CD4-positive, alpha-beta T cell (primary cell): ENCODE measurements at regions not wholly inside any gene's neighbourhood (a gene's known extent, or its start where the extent isn't known, plus 50 kb on each side); places are given as distances from the start of the nearest gene placed in this dataset.
"Not testable (repeated sequence)": the region's sequence is repeated elsewhere in the genome, so short reads cannot be mapped to it uniquely, and the experiment has no call there.

Experiments used
- ATAC-seq: fragments of 200-7000 bp; cut with Tn5 transposase; one replicate; pipeline ENCODE4 v1.10.0; 2022; ENCODE audit warnings: mild to moderate bottlenecking; ENCODE audit not compliant: poor library complexity
- CTCF ChIA-PET: fragments of 350-600 bp; sonication (Branson Sonifier 250); formaldehyde crosslinking; loops from one replicate; lab custom pipeline; 2021; ENCODE audit warnings: antibody characterized with exemption, inconsistent platforms; lab: Charles Lee
- POLR2A ChIA-PET: fragments of 350-600 bp; sonication (Branson Sonifier 250); formaldehyde crosslinking; loops from one replicate; lab custom pipeline; 2021; ENCODE audit warnings: antibody characterized with exemption, inconsistent platforms; lab: Charles Lee
- DNase-seq, 14 experiments: peaks; one replicate each; pipeline ENCODE4 v3.0.0-alpha.2; 2013 to 2020; ENCODE audit warnings: mixed read lengths in 2 of 14
- H3K27ac ChIP-seq, 2 donors: one replicate each; pipeline versions ENCODE4 v1.5.1 to v1.7.0; 2013; ENCODE audit warnings: low read length in 2 of 2, low read depth in 1 of 2, mild to moderate bottlenecking in 1 of 2
- H3K27me3 ChIP-seq, 2 experiments: 1 replicate in 1 of 2; 2 replicates in 1 of 2; pipeline versions ENCODE4 v1.6.1 to v1.7.0; 2013; ENCODE audit warnings: low read length in 2 of 2, control low read depth in 1 of 2, mild to moderate bottlenecking in 1 of 2, moderate library complexity in 1 of 2; ENCODE audit not compliant: insufficient read depth in 2 of 2, control insufficient read depth in 1 of 2
- H3K36me3 ChIP-seq: one replicate; pipeline ENCODE4 v1.6.1; 2013; ENCODE audit warnings: low read length, control low read depth; ENCODE audit not compliant: insufficient read depth
- H3K4me1 ChIP-seq: one replicate; pipeline ENCODE4 v1.6.1; 2013; ENCODE audit warnings: low read length, control low read depth; ENCODE audit not compliant: insufficient read depth
- H3K4me3 ChIP-seq: one replicate; pipeline ENCODE4 v1.5.1; 2013; ENCODE audit warnings: mild to moderate bottlenecking, low read length, moderate library complexity
- H3K9me3 ChIP-seq, 2 experiments: 1 replicate in 1 of 2; 2 replicates in 1 of 2; pipeline versions ENCODE4 v1.6.1 to v1.7.0; 2013; ENCODE audit warnings: low read length in 2 of 2, mild to moderate bottlenecking in 2 of 2, control low read depth in 1 of 2, moderate library complexity in 1 of 2; ENCODE audit not compliant: control insufficient read depth in 1 of 2, insufficient read depth in 1 of 2
- H3K27ac Mint-ChIP-seq: one replicate; pipeline ENCODE4 v1.8.0; 2020; ENCODE audit warnings: mixed read lengths
- H3K27me3 Mint-ChIP-seq: one replicate; pipeline ENCODE4 v1.8.0; 2021; ENCODE audit warnings: mixed read lengths
- H3K36me3 Mint-ChIP-seq: one replicate; pipeline ENCODE4 v1.8.0; 2021; ENCODE audit warnings: low read depth, mixed read lengths
- H3K4me1 Mint-ChIP-seq: one replicate; pipeline ENCODE4 v1.8.0; 2021; ENCODE audit warnings: low read depth, mixed read lengths
- H3K4me3 Mint-ChIP-seq: one replicate; pipeline ENCODE4 v1.8.0; 2020; ENCODE audit warnings: mild to moderate bottlenecking, mixed read lengths
- H3K9me3 Mint-ChIP-seq: one replicate; pipeline ENCODE4 v1.8.0; 2020; ENCODE audit warnings: mixed read lengths
- intact Hi-C, 2 experiments: fragments of 100-400 bp; cut with DNase I in 1 of 2; cut with micrococcal nuclease in 1 of 2; formaldehyde crosslinking; loops; one replicate each; pipeline versions ENCODE4 v1.15.1 to v1.9.0; 2023 to 2025; cut with DNase I, micrococcal nuclease
- TF ChIP-seq, protein P1 (sequence below): fragments of 200-600 bp; IDR thresholded peaks from one replicate; pipeline ENCODE4 v1.8.0; 2022; ENCODE audit warnings: antibody characterized with exemption, mild to moderate bottlenecking

DNA sequence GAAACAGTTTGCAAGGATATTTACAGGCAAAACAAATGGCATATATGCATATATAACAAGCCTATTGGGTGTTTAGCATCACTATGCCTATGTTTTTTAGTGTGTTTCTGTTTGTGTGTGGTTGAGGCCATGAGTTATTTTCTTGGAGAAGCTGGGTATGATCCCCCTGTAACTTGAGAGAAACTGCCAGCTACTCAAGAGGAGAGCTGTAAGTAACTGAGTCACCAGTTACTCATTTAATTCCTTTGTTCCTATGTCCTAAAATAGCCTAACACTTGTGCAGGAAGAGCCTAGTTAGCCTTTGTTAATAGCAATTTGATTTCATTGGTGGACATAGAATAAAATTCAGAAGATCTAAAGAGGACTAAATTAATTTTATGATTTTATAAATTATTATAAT lies 79.1 kb downstream of the PWWP3B start:
- Histone ChIP-seq H3K36me3 (no peaks in the 10 kb centered on the region), H3K27me3 (no peaks in the 10 kb centered on the region), H3K4me1 (no peaks in the 10 kb centered on the region), H3K4me3 (no peak overlapping the region), H3K9me3 (no peaks in the 10 kb centered on the region), H3K27ac (no peak overlapping the region)
- Mint-ChIP-seq H3K27me3 (no peaks in the 10 kb centered on the region), H3K9me3 (no peaks in the 10 kb centered on the region), H3K27ac (no peak overlapping the region), H3K4me3 (no peak overlapping the region), H3K4me1 (no peaks in the 10 kb centered on the region), H3K36me3 (no peaks in the 10 kb centered on the region)
- intact Hi-C loops, result no loop called here
- DNase-seq (no peak), ATAC-seq (no peak)
- ChIA-PET CTCF (no interaction called here), POLR2A (no interaction called here)
- TF ChIP-seq, protein P1, sequence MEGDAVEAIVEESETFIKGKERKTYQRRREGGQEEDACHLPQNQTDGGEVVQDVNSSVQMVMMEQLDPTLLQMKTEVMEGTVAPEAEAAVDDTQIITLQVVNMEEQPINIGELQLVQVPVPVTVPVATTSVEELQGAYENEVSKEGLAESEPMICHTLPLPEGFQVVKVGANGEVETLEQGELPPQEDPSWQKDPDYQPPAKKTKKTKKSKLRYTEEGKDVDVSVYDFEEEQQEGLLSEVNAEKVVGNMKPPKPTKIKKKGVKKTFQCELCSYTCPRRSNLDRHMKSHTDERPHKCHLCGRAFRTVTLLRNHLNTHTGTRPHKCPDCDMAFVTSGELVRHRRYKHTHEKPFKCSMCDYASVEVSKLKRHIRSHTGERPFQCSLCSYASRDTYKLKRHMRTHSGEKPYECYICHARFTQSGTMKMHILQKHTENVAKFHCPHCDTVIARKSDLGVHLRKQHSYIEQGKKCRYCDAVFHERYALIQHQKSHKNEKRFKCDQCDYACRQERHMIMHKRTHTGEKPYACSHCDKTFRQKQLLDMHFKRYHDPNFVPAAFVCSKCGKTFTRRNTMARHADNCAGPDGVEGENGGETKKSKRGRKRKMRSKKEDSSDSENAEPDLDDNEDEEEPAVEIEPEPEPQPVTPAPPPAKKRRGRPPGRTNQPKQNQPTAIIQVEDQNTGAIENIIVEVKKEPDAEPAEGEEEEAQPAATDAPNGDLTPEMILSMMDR, result no peak

DNA sequence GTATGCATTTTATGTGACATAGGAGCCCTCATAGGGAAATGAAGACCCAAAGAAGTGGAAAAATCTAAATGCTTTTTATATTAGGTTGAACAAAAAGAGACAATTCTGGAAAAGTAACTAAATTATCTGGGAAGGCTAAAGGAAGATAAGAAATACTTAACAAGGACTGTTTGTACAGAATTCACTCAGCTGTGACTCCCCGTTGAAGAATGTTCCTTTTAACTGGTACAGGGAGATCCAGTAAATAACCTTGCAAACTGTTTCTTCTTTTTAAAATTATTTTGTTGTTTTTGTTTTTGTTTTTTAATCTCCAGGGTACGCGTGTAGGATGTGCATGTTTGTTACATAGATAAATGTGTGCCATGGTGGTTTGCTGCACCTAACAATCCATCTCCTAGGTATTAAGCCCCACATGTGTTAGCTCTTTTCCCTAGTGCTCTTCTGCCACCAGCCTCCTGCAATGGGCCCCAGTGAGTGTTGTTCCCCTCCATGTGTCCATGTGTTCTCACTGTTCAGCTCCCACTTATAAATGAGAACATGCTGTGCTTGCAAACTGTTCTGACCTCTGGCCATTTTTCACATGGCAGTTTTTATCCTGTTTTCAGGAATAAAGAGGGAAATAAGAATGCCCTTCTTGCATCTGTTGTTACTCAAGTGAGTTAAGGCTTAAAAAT lies 81.7 kb downstream of the PWWP3B start:
- intact Hi-C loops, result no loop called here
- no peaks in the 10 kb centered on the region for H3K36me3 Mint-ChIP-seq
- DNase-seq (no peak), ATAC-seq (no peak)
- H3K36me3 ChIP-seq, result no peaks in the 10 kb centered on the region
- no peaks in the 10 kb centered on the region for H3K27me3 Mint-ChIP-seq
- POLR2A ChIA-PET, result no interaction called here
- H3K4me3 Mint-ChIP-seq, result no peak overlapping the region
- no peaks in the 10 kb centered on the region for H3K4me1 Mint-ChIP-seq
- H3K4me3 ChIP-seq, result no peak overlapping the region
- H3K9me3 Mint-ChIP-seq, result no peaks in the 10 kb centered on the region
- TF ChIP-seq, protein P1, result no peak
- no peaks in the 10 kb centered on the region for H3K9me3 ChIP-seq
- no peak overlapping the region for H3K27ac Mint-ChIP-seq
- no peaks in the 10 kb centered on the region for H3K27me3 ChIP-seq
- no peaks in the 10 kb centered on the region for H3K4me1 ChIP-seq
- CTCF ChIA-PET, result no interaction called here
- no peak overlapping the region for H3K27ac ChIP-seq

DNA sequence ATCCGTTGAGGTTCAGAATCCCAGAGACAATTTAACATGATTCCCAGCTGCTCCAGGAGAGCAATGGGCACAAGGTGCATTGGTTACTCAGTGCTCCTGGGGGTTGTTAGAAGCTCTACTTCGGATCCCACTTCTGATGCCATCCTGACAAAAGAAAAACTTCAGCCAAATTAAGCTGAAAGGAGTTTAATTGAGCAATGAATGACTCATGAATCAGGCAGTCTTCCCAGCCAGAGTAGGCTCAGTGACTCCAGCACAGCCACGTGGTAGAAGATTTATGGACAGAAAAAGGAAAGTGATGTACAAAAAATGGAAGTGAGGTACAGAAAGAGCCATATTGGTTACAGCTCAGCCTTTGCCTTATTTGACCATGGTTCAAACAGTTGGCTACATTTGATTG lies 95.7 kb downstream of the PWWP3B start:
- DNase-seq (no peak), ATAC-seq (no peak)
- Histone ChIP-seq H3K36me3 (no peaks in the 10 kb centered on the region), H3K27me3 (no peaks in the 10 kb centered on the region), H3K4me1 (no peaks in the 10 kb centered on the region), H3K27ac (no peak overlapping the region), H3K9me3 (no peaks in the 10 kb centered on the region), H3K4me3 (no peak overlapping the region)
- Mint-ChIP-seq H3K4me1 (no peaks in the 10 kb centered on the region), H3K27me3 (no peaks in the 10 kb centered on the region), H3K27ac (no peak overlapping the region), H3K36me3 (no peaks in the 10 kb centered on the region), H3K4me3 (no peak overlapping the region), H3K9me3 (peaks cover 2% of the 10 kb centered on the region)
- intact Hi-C loops, result no loop called here
- ChIA-PET POLR2A (no interaction called here), CTCF (no interaction called here)
- TF ChIP-seq, protein P1, result no peak

DNA sequence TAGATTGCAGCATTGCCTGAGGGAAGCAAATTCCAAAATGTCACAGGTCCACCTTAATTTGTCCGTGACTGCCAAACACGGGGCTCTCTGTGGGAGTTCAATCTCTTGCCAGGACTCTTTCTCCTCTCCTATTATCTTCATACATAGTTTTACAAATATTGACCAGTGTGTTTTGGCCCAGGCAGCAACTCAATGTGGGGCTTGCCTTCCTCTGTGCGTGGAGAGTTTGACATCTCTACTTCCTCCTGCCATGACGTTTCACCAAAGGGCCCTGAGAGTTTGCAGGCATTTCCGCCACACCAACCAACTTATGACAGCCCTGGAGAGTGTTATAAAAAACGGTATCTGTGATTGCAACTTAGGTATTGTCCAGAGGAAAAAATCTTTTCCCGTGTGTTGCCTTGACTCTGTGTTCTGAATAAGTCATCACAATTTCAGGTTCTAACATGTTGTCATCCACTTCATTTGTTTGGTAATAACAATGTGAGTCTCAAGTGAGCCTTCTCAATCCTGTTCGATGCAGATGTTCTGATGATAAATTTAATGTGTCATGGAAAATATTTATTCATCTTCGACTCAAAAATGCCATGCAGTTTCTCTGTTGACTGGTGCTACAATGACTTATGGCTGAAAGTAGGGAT lies 106.0 kb downstream of the PWWP3B start:
- H3K4me3 ChIP-seq, H3K27me3 Mint-ChIP-seq, H3K36me3 Mint-ChIP-seq, H3K27me3 ChIP-seq, H3K27ac ChIP-seq, CTCF ChIA-PET, H3K9me3 Mint-ChIP-seq, H3K4me3 Mint-ChIP-seq, H3K9me3 ChIP-seq, ATAC-seq, POLR2A ChIA-PET, DNase-seq, H3K27ac Mint-ChIP-seq, H3K4me1 ChIP-seq, intact Hi-C loops, H3K4me1 Mint-ChIP-seq, H3K36me3 ChIP-seq: not testable (repeated sequence)

DNA sequence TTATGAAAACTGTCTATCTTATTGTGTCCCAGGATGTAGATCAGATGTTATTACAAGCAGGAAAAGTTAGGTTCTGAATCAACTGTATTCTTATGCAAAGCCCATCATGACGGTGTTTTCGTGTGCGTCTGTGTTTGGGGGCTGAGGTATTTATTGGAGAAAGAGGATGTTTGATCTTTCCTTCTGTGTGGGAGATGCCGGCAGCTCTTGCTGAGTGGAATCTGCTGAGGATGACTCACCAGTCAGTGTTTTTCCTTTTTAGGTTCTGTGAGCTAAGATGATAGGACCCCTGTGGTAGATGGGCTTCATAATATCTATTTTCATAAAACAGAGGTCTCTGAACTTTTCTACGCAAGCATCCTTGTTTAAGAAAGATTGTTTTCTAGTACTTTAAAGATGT lies 107.1 kb downstream of the PWWP3B start:
- DNase-seq, CTCF ChIA-PET, ATAC-seq, H3K27me3 Mint-ChIP-seq, H3K4me3 ChIP-seq, intact Hi-C loops, POLR2A ChIA-PET, H3K27ac Mint-ChIP-seq, H3K9me3 ChIP-seq, H3K36me3 Mint-ChIP-seq, H3K4me1 Mint-ChIP-seq, H3K4me3 Mint-ChIP-seq, H3K36me3 ChIP-seq, H3K9me3 Mint-ChIP-seq, H3K27ac ChIP-seq, H3K27me3 ChIP-seq, H3K4me1 ChIP-seq: not testable (repeated sequence)
